GM12891 (cell line): ENCODE measurements at regions not wholly inside any gene's neighbourhood (a gene's known extent, or its start where the extent isn't known, plus 50 kb on each side); places are given as distances from the start of the nearest gene placed in this dataset.

Experiments used
- POLR2A ChIP-seq: IDR thresholded peaks from 2 replicates; pipeline ENCODE4 v1.6.1; 2011; ENCODE audit warnings: low read depth, low read length, control low read depth
- POLR2AphosphoS5 ChIP-seq: IDR thresholded peaks from 2 replicates; pipeline ENCODE4 v1.6.1; 2011; ENCODE audit warnings: low read depth, low read length, control low read depth

GRCh38 chr9:72465593-72465984 is 55.8 kb upstream of the TMC1 start:
- TF ChIP-seq POLR2A (no peak), POLR2AphosphoS5 (no peak)
